WTC11 (cell line): ENCODE measurements at regions not wholly inside any gene's neighbourhood (a gene's known extent, or its start where the extent isn't known, plus 50 kb on each side); places are given as distances from the start of the nearest gene placed in this dataset.

ENCODE experiments used
- ATAC-seq: fragments of 200-7000 bp; cut with Tn5 transposase; 2 replicates; pipeline ENCODE4 v1.10.0; 2021; ENCODE audit warnings: mild to moderate bottlenecking, moderate library complexity
- CTCF ChIA-PET: fragments of 300-600 bp; sonication (Branson Sonifier 250); formaldehyde crosslinking; loops from one replicate; lab custom pipeline; 2021; ENCODE audit warnings: antibody characterized with exemption; lab: Charles Lee
- POLR2A ChIA-PET: fragments of 350-600 bp; sonication (Branson Sonifier 250); formaldehyde crosslinking; loops from one replicate; lab custom pipeline; 2021; ENCODE audit warnings: antibody characterized with exemption; lab: Charles Lee
- DNase-seq: peaks from one replicate; pipeline ENCODE4 v3.0.0; 2021; ENCODE audit warnings: low spot score
- H3K27ac Mint-ChIP-seq: 2 replicates; pipeline ENCODE4 v1.8.0; 2021; ENCODE audit warnings: mixed read lengths
- H3K27me3 Mint-ChIP-seq: 2 replicates; pipeline ENCODE4 v1.8.0; 2021; ENCODE audit warnings: low read depth, mild to moderate bottlenecking, moderate library complexity, mixed read lengths
- H3K36me3 Mint-ChIP-seq: 2 replicates; pipeline ENCODE4 v1.8.0; 2021; ENCODE audit warnings: mixed read lengths
- H3K4me1 Mint-ChIP-seq: 2 replicates; pipeline ENCODE4 v1.8.0; 2022; ENCODE audit warnings: mixed read lengths
- H3K4me3 Mint-ChIP-seq: 2 replicates; pipeline ENCODE4 v1.8.0; 2021; ENCODE audit warnings: mild to moderate bottlenecking, moderate library complexity, mixed read lengths
- H3K9me3 Mint-ChIP-seq: 2 replicates; pipeline ENCODE4 v1.8.0; 2021; ENCODE audit warnings: mixed read lengths
- FOXP1 ChIP-seq: sonication (generic); formaldehyde crosslinking; IDR thresholded peaks from 2 replicates; pipeline ENCODE4 v1.8.0; 2022; ENCODE audit warnings: missing genetic modification reagents, mild to moderate bottlenecking, moderate library complexity, borderline replicate concordance
- HMGA2 ChIP-seq: fragments of 250-450 bp; sonication (Bioruptor Pico); IDR thresholded peaks from 2 replicates; pipeline ENCODE4 v1.4.0; 2021; ENCODE audit warnings: mild to moderate bottlenecking, moderate library complexity
- NFYB ChIP-seq: sonication (generic); formaldehyde crosslinking; conservative IDR thresholded peaks from 2 replicates; pipeline ENCODE4 v1.8.0; 2022; ENCODE audit warnings: low read depth, missing genetic modification reagents
- NR1H2 ChIP-seq: sonication (generic); formaldehyde crosslinking; IDR thresholded peaks from 2 replicates; pipeline ENCODE4 v1.9.0; 2021; ENCODE audit warnings: mild to moderate bottlenecking, moderate library complexity, missing genetic modification reagents
- RELA ChIP-seq: sonication (generic); formaldehyde crosslinking; IDR thresholded peaks from 2 replicates; pipeline ENCODE4 v1.8.1; 2022; ENCODE audit warnings: missing genetic modification reagents, mild to moderate bottlenecking, borderline replicate concordance
- SMAD4 ChIP-seq: sonication (generic); formaldehyde crosslinking; IDR thresholded peaks from 2 replicates; pipeline ENCODE4 v1.8.0; 2022; ENCODE audit warnings: mild to moderate bottlenecking, missing genetic modification reagents
- TCF7 ChIP-seq: sonication (generic); formaldehyde crosslinking; IDR thresholded peaks from 2 replicates; pipeline ENCODE4 v1.8.0; 2022; ENCODE audit warnings: mild to moderate bottlenecking, low read depth, missing genetic modification reagents, moderate library complexity
- TEAD4 ChIP-seq: sonication (generic); formaldehyde crosslinking; IDR thresholded peaks from 2 replicates; pipeline ENCODE4 v1.8.0; 2022; ENCODE audit warnings: mild to moderate bottlenecking, missing genetic modification reagents
- TP53 ChIP-seq: sonication (generic); formaldehyde crosslinking; IDR thresholded peaks from 2 replicates; pipeline ENCODE4 v1.8.1; 2023; ENCODE audit warnings: mild to moderate bottlenecking, missing genetic modification reagents
- ZNF263 ChIP-seq: sonication (generic); formaldehyde crosslinking; IDR thresholded peaks from 2 replicates; pipeline ENCODE4 v1.8.1; 2022; ENCODE audit warnings: low read depth, mild to moderate bottlenecking, moderate library complexity, missing genetic modification reagents
- ZNF416 ChIP-seq: fragments of 250-450 bp; sonication (Bioruptor Pico); IDR thresholded peaks from 2 replicates; pipeline ENCODE4 v1.9.0; 2021; ENCODE audit warnings: mild to moderate bottlenecking, inconsistent platforms
- ZNF423 ChIP-seq: fragments of 250-450 bp; sonication (Bioruptor Pico); IDR thresholded peaks from 2 replicates; pipeline ENCODE4 v2.1.2; 2022; ENCODE audit warnings: mild to moderate bottlenecking, moderate library complexity
- TF ChIP-seq, protein P1 (sequence below): sonication (generic); formaldehyde crosslinking; IDR thresholded peaks from 2 replicates; pipeline ENCODE4 v1.8.1; 2022; ENCODE audit warnings: low read depth, mild to moderate bottlenecking, moderate library complexity, missing genetic modification reagents, borderline replicate concordance
- TF ChIP-seq, protein P2 (sequence below): sonication (generic); formaldehyde crosslinking; IDR thresholded peaks from 2 replicates; pipeline ENCODE4 v1.8.0; 2022; ENCODE audit warnings: missing genetic modification reagents
- TF ChIP-seq, protein P3 (sequence below): sonication (generic); formaldehyde crosslinking; IDR thresholded peaks from 2 replicates; pipeline ENCODE4 v1.8.1; 2022; ENCODE audit warnings: missing genetic modification reagents, borderline replicate concordance
- TF ChIP-seq, protein P4 (sequence below): fragments of 250-450 bp; sonication (Bioruptor Pico); IDR thresholded peaks from 2 replicates; pipeline ENCODE4 v1.9.0; 2021; ENCODE audit warnings: mild to moderate bottlenecking, borderline replicate concordance
- TF ChIP-seq, protein P5 (sequence below): sonication (generic); formaldehyde crosslinking; IDR thresholded peaks from 2 replicates; pipeline ENCODE4 v1.8.1; 2023; ENCODE audit warnings: mild to moderate bottlenecking, missing genetic modification reagents, moderate library complexity
- TF ChIP-seq, protein P6 (sequence below): fragments of 250-450 bp; sonication (Bioruptor Pico); IDR thresholded peaks from 2 replicates; pipeline ENCODE4 v1.9.0; 2021; ENCODE audit warnings: moderate library complexity, mild to moderate bottlenecking, inconsistent platforms, borderline replicate concordance
- TF ChIP-seq, protein P7 (sequence below): fragments of 250-450 bp; sonication (Bioruptor Pico); conservative IDR thresholded peaks from 2 replicates; pipeline ENCODE4 v1.9.0; 2021; ENCODE audit warnings: mild to moderate bottlenecking

DNA sequence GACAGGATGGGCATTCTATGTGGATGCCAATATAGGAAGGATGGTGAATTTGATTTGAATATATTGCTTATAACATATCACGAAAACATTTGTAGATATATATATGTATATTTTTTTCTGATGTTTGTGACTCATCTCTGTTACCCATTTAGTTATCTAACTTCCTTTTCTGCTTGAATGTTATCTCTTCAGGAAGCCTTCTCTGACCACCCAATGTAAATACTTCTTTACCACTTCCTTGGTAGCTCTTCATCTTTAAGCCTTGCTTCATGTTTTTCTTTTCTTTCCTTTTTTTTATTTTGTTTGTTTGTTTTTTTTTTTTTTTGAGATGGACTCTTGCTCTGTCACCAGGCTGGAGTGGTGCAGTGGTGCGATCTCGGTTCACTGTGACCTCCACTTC lies 260.5 kb upstream of the EPHA7 start:
- TF ChIP-seq TEAD4 (CRISPR knock-in tag) (no peak), RELA (no peak), TCF7 (CRISPR knock-in tag) (no peak), NR1H2 (no peak)
- no peak for ATAC-seq
- Mint-ChIP-seq H3K27me3 (no peaks in the 10 kb centered on the region), H3K4me1 (no peaks in the 10 kb centered on the region), H3K4me3 (no peak overlapping the region), H3K9me3 (0 out of 2 replicates have a peak, but pooled peaks cover 7% of the 10 kb centered on the region), H3K36me3 (no peaks in the 10 kb centered on the region), H3K27ac (no peak overlapping the region)
- ChIA-PET CTCF (no interaction called here), POLR2A (no interaction called here)
- no peak for DNase-seq

DNA sequence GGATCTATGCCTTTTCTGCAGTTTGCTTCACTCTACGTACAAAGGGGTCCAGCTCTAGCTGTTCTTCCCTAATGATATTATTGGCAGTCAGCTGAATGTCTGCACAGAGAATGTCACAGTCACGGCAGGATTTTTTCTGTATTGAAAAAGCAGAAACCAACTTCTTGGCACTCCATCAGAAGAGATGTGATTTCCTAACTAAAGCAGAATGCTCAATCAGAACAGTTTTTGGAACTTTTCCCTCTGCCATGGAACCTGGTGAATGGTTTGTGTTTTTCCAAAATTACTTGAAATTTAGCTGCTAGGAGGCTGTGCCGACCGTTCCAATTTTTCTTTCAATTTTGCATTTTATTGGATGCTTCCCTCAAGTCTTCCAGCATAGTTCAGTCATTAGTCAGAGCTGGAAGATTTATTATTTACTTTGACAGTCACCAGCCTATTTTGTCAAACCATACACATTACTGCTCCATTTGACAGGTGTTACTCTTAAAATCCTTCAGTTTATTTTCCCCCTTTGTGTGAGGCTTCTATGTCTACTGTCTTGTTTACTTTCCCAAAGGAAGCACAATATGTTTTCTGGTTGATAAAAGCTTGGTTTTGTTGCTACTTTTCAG lies 259.6 kb upstream of the EPHA7 start:
- 0 out of 2 replicates have a peak, but pooled peaks cover 2% of the 10 kb centered on the region for H3K9me3 Mint-ChIP-seq
- DNase-seq (no peak), ATAC-seq (no peak)
- POLR2A ChIA-PET, result no interaction called here
- no peaks in the 10 kb centered on the region for H3K27me3 Mint-ChIP-seq
- CTCF ChIA-PET, result no interaction called here
- no peaks in the 10 kb centered on the region for H3K36me3 Mint-ChIP-seq
- no peaks in the 10 kb centered on the region for H3K4me1 Mint-ChIP-seq
- no peak overlapping the region for H3K27ac Mint-ChIP-seq
- no peak overlapping the region for H3K4me3 Mint-ChIP-seq
- TF ChIP-seq, protein P1, sequence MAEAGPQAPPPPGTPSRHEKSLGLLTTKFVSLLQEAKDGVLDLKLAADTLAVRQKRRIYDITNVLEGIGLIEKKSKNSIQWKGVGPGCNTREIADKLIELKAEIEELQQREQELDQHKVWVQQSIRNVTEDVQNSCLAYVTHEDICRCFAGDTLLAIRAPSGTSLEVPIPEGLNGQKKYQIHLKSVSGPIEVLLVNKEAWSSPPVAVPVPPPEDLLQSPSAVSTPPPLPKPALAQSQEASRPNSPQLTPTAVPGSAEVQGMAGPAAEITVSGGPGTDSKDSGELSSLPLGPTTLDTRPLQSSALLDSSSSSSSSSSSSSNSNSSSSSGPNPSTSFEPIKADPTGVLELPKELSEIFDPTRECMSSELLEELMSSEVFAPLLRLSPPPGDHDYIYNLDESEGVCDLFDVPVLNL (CRISPR knock-in tag), result no peak
- TF ChIP-seq ZNF263 (CRISPR knock-in tag), result no peak
- TF ChIP-seq, protein P2, sequence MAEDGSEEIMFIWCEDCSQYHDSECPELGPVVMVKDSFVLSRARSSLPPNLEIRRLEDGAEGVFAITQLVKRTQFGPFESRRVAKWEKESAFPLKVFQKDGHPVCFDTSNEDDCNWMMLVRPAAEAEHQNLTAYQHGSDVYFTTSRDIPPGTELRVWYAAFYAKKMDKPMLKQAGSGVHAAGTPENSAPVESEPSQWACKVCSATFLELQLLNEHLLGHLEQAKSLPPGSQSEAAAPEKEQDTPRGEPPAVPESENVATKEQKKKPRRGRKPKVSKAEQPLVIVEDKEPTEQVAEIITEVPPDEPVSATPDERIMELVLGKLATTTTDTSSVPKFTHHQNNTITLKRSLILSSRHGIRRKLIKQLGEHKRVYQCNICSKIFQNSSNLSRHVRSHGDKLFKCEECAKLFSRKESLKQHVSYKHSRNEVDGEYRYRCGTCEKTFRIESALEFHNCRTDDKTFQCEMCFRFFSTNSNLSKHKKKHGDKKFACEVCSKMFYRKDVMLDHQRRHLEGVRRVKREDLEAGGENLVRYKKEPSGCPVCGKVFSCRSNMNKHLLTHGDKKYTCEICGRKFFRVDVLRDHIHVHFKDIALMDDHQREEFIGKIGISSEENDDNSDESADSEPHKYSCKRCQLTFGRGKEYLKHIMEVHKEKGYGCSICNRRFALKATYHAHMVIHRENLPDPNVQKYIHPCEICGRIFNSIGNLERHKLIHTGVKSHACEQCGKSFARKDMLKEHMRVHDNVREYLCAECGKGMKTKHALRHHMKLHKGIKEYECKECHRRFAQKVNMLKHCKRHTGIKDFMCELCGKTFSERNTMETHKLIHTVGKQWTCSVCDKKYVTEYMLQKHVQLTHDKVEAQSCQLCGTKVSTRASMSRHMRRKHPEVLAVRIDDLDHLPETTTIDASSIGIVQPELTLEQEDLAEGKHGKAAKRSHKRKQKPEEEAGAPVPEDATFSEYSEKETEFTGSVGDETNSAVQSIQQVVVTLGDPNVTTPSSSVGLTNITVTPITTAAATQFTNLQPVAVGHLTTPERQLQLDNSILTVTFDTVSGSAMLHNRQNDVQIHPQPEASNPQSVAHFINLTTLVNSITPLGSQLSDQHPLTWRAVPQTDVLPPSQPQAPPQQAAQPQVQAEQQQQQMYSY (CRISPR knock-in tag), result no peak
- no peak for TF ChIP-seq ZNF416 (CRISPR knock-in tag)
- TF ChIP-seq, protein P3, sequence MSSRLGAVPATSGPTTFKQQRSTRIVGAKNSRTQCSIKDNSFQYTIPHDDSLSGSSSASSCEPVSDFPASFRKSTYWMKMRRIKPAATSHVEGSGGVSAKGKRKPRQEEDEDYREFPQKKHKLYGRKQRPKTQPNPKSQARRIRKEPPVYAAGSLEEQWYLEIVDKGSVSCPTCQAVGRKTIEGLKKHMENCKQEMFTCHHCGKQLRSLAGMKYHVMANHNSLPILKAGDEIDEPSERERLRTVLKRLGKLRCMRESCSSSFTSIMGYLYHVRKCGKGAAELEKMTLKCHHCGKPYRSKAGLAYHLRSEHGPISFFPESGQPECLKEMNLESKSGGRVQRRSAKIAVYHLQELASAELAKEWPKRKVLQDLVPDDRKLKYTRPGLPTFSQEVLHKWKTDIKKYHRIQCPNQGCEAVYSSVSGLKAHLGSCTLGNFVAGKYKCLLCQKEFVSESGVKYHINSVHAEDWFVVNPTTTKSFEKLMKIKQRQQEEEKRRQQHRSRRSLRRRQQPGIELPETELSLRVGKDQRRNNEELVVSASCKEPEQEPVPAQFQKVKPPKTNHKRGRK (CRISPR knock-in tag), result no peak
- TF ChIP-seq SMAD4, result no peak
- TF ChIP-seq, protein P4, sequence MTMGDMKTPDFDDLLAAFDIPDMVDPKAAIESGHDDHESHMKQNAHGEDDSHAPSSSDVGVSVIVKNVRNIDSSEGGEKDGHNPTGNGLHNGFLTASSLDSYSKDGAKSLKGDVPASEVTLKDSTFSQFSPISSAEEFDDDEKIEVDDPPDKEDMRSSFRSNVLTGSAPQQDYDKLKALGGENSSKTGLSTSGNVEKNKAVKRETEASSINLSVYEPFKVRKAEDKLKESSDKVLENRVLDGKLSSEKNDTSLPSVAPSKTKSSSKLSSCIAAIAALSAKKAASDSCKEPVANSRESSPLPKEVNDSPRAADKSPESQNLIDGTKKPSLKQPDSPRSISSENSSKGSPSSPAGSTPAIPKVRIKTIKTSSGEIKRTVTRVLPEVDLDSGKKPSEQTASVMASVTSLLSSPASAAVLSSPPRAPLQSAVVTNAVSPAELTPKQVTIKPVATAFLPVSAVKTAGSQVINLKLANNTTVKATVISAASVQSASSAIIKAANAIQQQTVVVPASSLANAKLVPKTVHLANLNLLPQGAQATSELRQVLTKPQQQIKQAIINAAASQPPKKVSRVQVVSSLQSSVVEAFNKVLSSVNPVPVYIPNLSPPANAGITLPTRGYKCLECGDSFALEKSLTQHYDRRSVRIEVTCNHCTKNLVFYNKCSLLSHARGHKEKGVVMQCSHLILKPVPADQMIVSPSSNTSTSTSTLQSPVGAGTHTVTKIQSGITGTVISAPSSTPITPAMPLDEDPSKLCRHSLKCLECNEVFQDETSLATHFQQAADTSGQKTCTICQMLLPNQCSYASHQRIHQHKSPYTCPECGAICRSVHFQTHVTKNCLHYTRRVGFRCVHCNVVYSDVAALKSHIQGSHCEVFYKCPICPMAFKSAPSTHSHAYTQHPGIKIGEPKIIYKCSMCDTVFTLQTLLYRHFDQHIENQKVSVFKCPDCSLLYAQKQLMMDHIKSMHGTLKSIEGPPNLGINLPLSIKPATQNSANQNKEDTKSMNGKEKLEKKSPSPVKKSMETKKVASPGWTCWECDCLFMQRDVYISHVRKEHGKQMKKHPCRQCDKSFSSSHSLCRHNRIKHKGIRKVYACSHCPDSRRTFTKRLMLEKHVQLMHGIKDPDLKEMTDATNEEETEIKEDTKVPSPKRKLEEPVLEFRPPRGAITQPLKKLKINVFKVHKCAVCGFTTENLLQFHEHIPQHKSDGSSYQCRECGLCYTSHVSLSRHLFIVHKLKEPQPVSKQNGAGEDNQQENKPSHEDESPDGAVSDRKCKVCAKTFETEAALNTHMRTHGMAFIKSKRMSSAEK (CRISPR knock-in tag), result no peak
- no peak for TF ChIP-seq HMGA2 (CRISPR knock-in tag)
- TF ChIP-seq RELA, result no peak
- TF ChIP-seq, protein P5, sequence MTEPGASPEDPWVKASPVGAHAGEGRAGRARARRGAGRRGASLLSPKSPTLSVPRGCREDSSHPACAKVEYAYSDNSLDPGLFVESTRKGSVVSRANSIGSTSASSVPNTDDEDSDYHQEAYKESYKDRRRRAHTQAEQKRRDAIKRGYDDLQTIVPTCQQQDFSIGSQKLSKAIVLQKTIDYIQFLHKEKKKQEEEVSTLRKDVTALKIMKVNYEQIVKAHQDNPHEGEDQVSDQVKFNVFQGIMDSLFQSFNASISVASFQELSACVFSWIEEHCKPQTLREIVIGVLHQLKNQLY (CRISPR knock-in tag), result no peak
- TF ChIP-seq, protein P6, sequence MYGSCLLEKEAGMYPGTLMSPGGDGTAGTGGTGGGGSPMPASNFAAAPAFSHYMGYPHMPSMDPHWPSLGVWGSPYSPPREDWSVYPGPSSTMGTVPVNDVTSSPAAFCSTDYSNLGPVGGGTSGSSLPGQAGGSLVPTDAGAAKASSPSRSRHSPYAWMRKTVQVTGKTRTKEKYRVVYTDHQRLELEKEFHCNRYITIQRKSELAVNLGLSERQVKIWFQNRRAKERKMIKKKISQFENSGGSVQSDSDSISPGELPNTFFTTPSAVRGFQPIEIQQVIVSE, result no peak
- TF ChIP-seq, protein P7, sequence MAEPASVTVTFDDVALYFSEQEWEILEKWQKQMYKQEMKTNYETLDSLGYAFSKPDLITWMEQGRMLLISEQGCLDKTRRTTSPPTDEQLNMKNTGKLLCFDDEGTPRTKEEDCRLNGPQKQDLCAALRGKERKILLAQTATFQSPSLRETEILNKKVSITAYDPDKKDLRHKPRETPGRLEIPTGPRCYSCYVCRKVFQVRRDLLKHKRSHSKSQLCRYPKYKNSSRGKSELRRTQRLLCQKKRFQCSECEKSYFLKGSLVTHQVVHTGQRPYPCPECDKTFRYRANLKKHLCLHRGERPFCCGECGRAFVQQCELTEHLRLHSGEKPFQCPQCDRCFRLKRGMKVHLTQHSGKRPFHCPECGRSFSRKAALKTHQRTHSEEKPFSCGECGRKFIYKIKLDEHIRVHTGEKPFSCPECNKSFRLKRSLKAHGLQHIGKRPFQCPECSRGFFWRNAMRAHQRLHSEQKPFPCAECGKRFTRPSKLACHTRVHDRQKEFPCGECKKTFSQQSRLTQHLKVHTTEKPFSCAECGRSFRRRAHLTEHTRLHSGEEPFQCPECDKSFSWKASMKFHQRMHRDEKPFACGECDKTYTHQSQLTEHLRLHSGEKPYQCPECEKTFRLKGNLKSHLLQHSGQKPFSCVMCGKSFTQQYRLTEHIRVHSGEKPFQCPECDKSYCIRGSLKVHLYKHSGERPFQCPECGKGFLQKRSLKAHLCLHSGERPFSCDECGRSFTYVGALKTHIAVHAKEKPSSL, result no peak
- TF ChIP-seq ZNF423, result no peak
- no peak for TF ChIP-seq TP53 (CRISPR knock-in tag)
- TF ChIP-seq FOXP1 (CRISPR knock-in tag), result no peak
- no peak for TF ChIP-seq NFYB (CRISPR knock-in tag)
